Caki2 (cell line): ENCODE measurements at regions not wholly inside any gene's neighbourhood (a gene's known extent, or its start where the extent isn't known, plus 50 kb on each side); places are given as distances from the start of the nearest gene placed in this dataset.

Experiments
- DNase-seq: peaks from one replicate; pipeline ENCODE4 v3.0.0-alpha.2; 2015; ENCODE audit warnings: low read depth
- in situ Hi-C: cut with HindIII; loops from 2 replicates; pipeline ENCODE4 v1.10.0; 2016; ENCODE audit warnings: low sequenced_read_pairs, low pct_unique_long_range_greater_than_20kb, mixed read lengths

DNA sequence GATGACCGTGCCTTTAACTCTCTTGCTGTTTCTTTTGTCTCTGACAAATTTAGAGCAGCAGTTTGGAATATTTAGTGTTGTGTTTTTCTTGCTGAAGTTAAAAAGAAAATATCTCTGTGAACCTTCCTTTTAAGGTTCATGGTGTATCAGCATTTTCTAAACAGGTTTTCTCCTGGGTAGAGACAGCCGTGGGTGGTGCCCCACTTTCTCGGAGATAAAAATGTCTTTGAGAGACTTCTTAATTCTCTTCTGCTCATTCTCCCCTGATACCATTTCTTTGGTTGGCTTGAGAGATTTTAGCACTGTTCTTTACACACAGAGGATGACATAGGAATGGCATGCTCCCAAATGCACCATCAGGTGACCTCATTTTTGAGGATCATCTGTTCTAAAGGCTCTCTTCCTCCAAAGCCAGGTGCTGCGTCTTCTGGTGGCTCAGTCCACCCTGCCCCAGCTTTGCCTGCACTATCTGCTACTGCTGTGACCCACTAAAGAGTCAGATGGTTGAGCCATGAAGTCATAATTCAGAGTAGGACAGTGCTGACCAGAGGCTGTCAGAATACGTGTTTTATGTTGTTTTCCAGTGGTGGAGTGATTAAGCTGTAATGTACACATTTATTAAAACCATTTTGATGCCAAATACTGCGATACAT is 90.3 kb upstream of the SLC10A2 start:
- in situ Hi-C loops: no loop called here
- DNase-seq: no peak

DNA sequence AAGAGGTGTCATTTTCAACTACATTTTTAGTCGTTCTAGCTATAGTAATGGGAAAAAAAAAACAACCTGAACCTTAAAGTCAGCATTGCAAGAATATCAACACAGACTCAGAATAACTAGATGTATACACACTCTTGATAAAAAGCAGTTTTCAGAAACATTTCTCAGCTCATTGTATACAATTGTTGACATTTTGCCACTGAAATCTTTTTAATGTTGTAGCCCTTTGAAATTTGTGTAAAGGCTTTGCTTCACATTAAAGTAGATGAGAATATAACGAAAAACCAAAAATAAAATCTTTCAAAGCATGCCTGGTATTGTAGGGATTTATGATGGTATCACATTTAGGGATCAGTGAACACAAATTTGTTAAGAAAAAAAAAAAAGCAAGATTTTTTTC is 87.2 kb upstream of the SLC10A2 start:
- in situ Hi-C loops: no loop called here
- DNase-seq: no peak

DNA sequence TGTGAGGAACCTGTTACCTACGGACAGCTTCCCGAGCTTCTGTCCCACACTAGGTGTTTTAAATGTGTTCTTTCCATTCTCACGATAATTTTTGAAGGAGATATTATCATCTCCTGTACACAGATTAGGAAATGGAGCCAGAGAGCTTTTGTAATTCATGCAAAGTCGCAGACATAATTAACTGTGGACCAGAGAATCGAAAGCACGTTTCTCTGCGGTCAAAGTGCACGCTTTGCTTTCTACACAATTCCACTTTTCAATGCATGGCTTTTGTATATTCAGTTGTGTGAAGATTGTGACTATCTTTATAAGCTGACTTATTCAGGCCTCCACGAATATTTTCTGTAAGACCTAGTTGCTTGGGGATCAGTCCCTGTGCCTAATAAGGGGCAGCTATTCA is 81.7 kb upstream of the SLC10A2 start:
- in situ Hi-C loops: no loop called here

DNA sequence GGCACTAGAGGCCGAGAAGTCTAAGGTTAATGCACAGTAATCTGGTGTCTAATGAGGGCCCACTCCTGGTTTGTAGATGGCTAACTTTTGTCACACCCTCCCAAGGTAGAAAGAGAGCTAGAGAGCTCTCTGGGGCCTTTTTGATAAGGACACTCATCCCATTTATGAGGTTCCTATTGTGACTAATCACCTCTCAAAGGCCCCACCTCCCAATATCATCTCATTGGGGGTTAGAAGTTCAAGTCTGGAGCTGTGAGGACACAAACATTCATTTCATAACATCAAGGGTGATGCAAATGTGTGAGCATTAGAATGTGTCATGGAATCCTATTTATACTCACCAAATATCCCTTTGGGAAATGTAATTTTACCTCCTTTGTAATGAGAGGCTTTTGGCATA is 79.2 kb upstream of the SLC10A2 start:
- DNase-seq: no peak
- in situ Hi-C loops: no loop called here

More for the DNA sequence above, 81.7 kb upstream of the SLC10A2 start:
- DNase-seq: no peak

DNA sequence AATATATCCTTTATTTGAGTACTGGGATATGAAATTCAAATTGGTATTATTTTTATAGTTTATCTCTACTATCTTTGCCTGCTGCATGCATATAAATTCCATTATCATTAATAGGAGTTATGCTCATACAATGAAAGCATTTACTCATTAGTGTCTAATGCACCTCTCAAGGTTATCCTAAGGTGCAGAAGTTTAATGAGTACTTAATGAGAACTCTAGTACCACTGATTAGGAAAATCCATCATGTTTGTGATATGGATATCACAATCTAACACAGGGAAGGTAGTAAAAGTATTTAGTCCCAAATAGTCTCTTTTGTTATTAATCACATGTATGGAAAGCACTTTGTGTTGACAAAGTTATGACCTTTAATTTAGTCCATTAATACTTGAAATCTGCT is 77.2 kb upstream of the SLC10A2 start:
- in situ Hi-C loops: no loop called here
- no peak for DNase-seq

DNA sequence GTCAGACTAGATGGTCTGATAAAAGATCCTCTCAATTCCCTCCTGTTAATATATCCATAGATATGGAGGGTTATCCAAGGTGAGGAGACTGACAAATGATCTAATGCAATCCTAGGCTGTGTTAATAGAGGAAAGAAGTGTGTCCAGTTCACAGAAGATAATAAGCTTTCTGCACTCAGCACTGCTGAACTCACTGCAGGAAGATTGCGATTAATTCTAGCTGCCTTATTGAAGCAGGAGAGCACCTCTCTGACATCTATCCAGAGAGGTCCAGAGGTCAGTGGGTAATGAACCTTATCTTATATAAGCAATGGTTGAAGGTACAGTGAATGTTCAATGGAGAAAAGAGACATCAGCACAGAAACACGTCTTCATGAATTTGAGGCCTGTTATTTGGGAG is 75.9 kb upstream of the SLC10A2 start:
- no peak for DNase-seq
- in situ Hi-C loops: no loop called here

DNA sequence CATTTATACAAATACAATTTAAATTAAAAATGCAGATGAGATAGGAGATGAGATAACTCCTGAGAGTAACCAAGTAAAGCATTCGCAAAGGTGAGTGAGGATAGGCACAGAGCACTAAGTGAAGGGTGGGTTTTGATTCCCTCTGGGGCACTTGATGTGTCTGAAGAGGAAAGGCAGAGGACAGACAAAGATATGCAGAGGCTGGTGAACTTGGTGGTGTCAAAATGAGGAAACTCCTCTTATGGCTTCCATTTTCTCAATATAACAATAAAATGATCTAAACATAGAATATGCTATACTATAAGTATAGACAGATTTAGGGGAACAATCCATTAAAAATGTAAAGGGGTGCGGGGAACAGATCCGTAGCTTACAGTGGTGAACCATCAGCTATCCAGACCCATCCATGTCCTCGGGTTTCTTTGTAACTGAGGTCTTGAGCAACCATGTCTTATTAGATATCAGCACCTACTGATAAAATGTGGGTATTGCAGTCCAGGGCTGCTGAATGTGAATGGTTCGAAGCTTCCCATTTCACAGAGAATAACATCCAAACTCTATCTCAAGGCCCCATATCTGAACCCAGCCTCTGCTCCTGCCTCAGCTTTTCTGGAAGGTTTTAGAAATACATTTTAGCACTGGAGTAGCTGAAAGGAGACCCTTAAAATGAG is 73.9 kb upstream of the SLC10A2 start:
- in situ Hi-C loops: no loop called here
- DNase-seq: no peak

DNA sequence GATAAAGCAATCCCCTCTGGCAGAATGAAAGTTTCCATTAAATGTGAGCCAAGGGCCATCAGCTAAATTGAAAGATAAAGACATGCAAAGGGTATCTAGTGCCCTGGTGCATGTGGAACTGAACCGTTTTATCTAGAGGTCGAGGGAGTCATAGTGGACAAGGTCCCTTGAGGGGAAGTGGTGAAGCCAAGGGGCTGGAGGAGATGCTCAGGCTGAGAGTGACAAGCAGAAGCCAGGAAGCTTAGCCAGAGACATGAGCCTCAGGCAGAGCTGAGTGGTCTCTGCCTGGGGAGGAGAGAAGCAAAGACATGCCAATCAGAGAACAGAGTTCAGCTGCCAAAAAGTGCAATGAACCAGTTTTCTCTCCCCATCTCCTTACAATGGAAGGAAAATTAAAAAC is 68.1 kb upstream of the SLC10A2 start:
- in situ Hi-C loops: no loop called here
- no peak for DNase-seq

DNA sequence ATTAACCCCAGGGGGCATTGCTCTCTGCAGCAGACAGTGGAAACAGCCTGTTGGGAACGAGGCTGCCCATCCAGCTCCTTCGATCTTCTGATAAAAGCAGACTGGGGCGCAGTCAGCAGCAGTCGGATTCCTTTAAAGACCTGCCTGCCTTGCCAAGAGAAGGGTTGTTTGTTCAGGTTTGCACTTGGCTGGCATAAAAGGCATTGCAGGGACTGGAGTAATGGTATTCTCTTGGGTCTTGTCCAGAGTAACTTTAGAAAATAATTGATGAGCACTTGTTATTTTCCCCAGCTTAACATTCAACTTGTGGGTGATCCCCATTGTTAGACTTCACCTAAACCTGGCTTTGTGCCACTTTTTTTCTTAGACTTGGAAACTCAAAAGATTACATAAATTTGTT is 67.3 kb upstream of the SLC10A2 start:
- no peak for DNase-seq
- in situ Hi-C loops: no loop called here

DNA sequence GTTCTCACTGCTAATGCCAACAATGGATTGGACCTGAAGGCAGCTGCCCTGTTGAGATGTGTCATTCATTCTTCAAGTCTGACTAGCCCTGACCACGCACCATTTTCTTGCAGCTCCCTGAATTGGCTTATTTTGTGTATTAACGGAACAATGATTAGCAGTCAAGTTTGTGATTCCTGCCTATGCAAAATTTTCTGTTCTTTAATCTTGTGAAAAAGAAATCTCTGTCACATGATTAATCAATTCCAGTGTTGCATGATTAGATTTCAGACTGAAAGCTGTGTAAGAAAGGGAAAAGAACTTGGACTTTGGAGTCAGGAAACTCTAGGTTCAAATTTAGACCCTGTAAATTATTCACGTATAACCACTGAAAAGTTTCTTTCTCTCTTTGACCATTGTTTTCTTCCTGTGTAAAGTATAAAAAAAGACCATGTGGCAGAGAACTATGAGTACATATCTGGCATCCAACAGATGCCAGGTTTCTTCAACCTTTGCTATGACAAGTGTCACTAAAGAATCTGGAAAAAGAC is 64.5 kb upstream of the SLC10A2 start:
- in situ Hi-C loops: no loop called here
- DNase-seq: no peak

DNA sequence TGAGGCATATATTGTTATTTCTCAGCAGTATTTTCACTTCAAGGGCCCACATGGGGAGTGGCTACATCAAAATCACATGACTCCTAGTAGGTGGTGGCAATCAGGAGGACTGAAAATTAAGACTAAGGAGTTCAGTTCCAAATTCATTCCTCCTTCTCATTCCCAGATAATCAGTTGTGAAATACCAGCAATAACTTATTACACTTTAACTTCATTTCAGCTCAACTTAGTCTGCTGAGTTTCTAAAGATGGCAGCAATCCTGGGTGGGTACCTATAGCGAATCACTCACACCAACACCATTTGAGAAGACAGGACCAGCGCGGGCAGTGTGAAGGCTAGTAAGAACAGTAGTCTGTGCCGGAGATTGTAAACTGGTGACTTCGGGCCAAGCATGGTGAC is 63.9 kb upstream of the SLC10A2 start:
- no peak for DNase-seq
- in situ Hi-C loops: no loop called here
